Suprapubic skin (tissue), 4 donors: ENCODE measurements at regions not wholly inside any gene's neighbourhood (a gene's known extent, or its start where the extent isn't known, plus 50 kb on each side); places are given as distances from the start of the nearest gene placed in this dataset.

Experiments
- EP300 ChIP-seq: sonication (generic); formaldehyde crosslinking; IDR thresholded peaks from one replicate; pipeline ENCODE4 v1.6.1; 2017; ENCODE audit warnings: antibody characterized with exemption
- POLR2A ChIP-seq, 2 donors: fragments of 450-650 bp; IDR thresholded peaks; one replicate each; pipeline ENCODE4 v1.6.1; 2017; ENCODE audit warnings: antibody characterized with exemption in 2 of 2, mild to moderate bottlenecking in 2 of 2, moderate library complexity in 2 of 2
- POLR2AphosphoS5 ChIP-seq, 3 donors: sonication (generic); formaldehyde crosslinking; IDR thresholded peaks; one replicate each; pipeline ENCODE4 v1.6.1; 2017; ENCODE audit warnings: antibody characterized with exemption in 3 of 3
- TF ChIP-seq, protein P1 (sequence below), 2 donors: fragments of 200-600 bp in 1 of 2; fragments of 450-650 bp in 1 of 2; sonication (generic) in 1 of 2; IDR thresholded peaks; one replicate each; pipeline ENCODE4 v1.5.1; 2016 to 2019; ENCODE audit warnings: antibody characterized with exemption in 2 of 2, mild to moderate bottlenecking in 1 of 2, moderate library complexity in 1 of 2

DNA sequence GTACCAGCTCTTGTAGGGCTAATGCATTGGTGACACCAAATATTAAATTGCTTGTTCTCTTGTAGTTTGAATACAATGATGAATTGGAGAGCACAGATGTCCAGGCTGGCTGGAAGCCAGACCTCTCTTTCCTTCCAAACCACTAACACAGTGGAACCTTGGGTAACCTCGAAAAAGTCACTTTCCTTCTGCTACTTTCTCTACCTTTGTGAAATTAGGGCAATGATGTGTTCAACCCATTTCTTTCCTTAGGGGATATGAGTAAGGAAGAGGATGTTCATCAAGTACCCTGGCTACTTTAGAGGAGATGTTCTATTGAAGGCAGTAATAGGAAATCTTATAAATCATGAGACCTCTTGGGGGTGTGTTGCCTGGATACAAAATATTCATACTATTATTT, 55.7 kb downstream of the XCL2 start:
- TF ChIP-seq, protein P1, sequence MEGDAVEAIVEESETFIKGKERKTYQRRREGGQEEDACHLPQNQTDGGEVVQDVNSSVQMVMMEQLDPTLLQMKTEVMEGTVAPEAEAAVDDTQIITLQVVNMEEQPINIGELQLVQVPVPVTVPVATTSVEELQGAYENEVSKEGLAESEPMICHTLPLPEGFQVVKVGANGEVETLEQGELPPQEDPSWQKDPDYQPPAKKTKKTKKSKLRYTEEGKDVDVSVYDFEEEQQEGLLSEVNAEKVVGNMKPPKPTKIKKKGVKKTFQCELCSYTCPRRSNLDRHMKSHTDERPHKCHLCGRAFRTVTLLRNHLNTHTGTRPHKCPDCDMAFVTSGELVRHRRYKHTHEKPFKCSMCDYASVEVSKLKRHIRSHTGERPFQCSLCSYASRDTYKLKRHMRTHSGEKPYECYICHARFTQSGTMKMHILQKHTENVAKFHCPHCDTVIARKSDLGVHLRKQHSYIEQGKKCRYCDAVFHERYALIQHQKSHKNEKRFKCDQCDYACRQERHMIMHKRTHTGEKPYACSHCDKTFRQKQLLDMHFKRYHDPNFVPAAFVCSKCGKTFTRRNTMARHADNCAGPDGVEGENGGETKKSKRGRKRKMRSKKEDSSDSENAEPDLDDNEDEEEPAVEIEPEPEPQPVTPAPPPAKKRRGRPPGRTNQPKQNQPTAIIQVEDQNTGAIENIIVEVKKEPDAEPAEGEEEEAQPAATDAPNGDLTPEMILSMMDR (IDR thresholded peaks at IDR 0.05): no peak
- TF ChIP-seq POLR2A (IDR thresholded peaks at IDR 0.05) (no peak), EP300 (no peak), POLR2AphosphoS5 (IDR thresholded peaks at IDR 0.05) (peak in 1 of 3 donors; percentile 66)
